Heart left ventricle (tissue), 16 donors: ENCODE measurements at regions not wholly inside any gene's neighbourhood (a gene's known extent, or its start where the extent isn't known, plus 50 kb on each side); places are given as distances from the start of the nearest gene placed in this dataset.

ENCODE experiments used
- ATAC-seq, 4 donors: fragments of 200-7000 bp; cut with Tn5 transposase; one replicate each; pipeline ENCODE4 v1.9.1; 2020 to 2022; ENCODE audit warnings: moderate library complexity in 4 of 4, mild to moderate bottlenecking in 3 of 4, moderate number of reproducible peaks in 1 of 4
- DNase-seq, 5 donors: peaks; one replicate each; pipeline ENCODE4 v3.0.0-alpha.2; 2020
- H3K27ac ChIP-seq, 12 donors: fragments of 200-600 bp; sonication (generic) in 4 of 12; one replicate each; pipeline versions ENCODE4 v1.5.0 to v1.8.0; 2016 to 2022; ENCODE audit warnings: mild to moderate bottlenecking in 2 of 12
- H3K27me3 ChIP-seq, 9 donors: fragments of 200-600 bp; sonication (generic) in 2 of 9; one replicate each; pipeline versions ENCODE4 v1.5.1 to v1.8.0; 2016 to 2022; ENCODE audit warnings: mild to moderate bottlenecking in 3 of 9
- H3K36me3 ChIP-seq, 9 donors: fragments of 200-600 bp; sonication (generic) in 2 of 9; one replicate each; pipeline versions ENCODE4 v1.5.0 to v1.8.0; 2018 to 2022; ENCODE audit warnings: mild to moderate bottlenecking in 2 of 9
- H3K4me1 ChIP-seq, 12 donors: fragments of 200-600 bp; sonication (generic) in 4 of 12; one replicate each; pipeline versions ENCODE4 v1.5.0 to v1.8.0; 2016 to 2022; ENCODE audit warnings: mild to moderate bottlenecking in 3 of 12
- H3K4me3 ChIP-seq, 12 donors: fragments of 200-600 bp; sonication (generic) in 4 of 12; one replicate each; pipeline versions ENCODE4 v1.5.0 to v1.8.0; 2017 to 2022; ENCODE audit warnings: mild to moderate bottlenecking in 9 of 12, moderate library complexity in 4 of 12
- H3K9me3 ChIP-seq, 12 donors: fragments of 200-600 bp; sonication (generic) in 4 of 12; one replicate each; pipeline versions ENCODE4 v1.5.0 to v1.8.0; 2016 to 2022; ENCODE audit warnings: mild to moderate bottlenecking in 1 of 12
- CTCF ChIP-seq, 12 donors: fragments of 200-600 bp; sonication (generic) in 4 of 12; IDR thresholded peaks; one replicate each; pipeline versions ENCODE4 v1.5.0 to v1.8.0; 2018 to 2022; ENCODE audit warnings: antibody characterized with exemption in 12 of 12, mild to moderate bottlenecking in 5 of 12
- POLR2A ChIP-seq, 2 donors: fragments of 450-650 bp; IDR thresholded peaks; one replicate each; pipeline ENCODE4 v1.6.1; 2017; ENCODE audit warnings: antibody characterized with exemption in 2 of 2, mild to moderate bottlenecking in 2 of 2, moderate library complexity in 2 of 2
- WGBS, 4 donors: extraction: QIAGEN DNeasy Blood & Tissue Kit in 2 of 4; methylation state at CpG; one replicate each; pipeline versions ENCODE4 v1.1.5 to v1.1.7; 2013 to 2018; 5-methylcytosine and 5-hydroxymethylcytosine counted together
- intact Hi-C, 10 donors: fragments of 100-400 bp; cut with DNase I; formaldehyde crosslinking; loops; one replicate each; pipeline versions ENCODE4 v1.11.1 to v1.14.2; 2022
- donor health status: ischemic (EF 13 %, LVEDD 7.1; RV severe dilation, severe dysfunction).
- donor health status: healthy with polysubstance abuse.
- donor health status: DM: no; HTN: yes; CAD: no.
- donor health status: DM: no; HTN: no; CAD: no.
- donor health status: ischemic (EF 25% LVEDD 6.9; RV normal size, moderate dysfunction).
- donor health status: ischemic (EF 25% LVEDD 5.7; RV mildly dilated, moderate dysfunction).
- donor health status: healthy.
- donor health status: DM: yes; HTN: yes; CAD: no.
- donor health status: ischemic (EF 35%, LVEDD 5.7; RV mildly dilated, moderate dysfunction).
- donor health status: nonischemic (EF 11% LVEDD 7.7; RV severe dilation, severe dysfunction).
- donor health status: DM: yes; HTN: yes; CAD: no.
- donor health status: PGD.
- donor health status: ischemic (EF 29% LVEDD 5.4; RV normal size, mild dysfunction).
- donor health status: nonischemic (EF 23%, LVEDD 6.1; RV moderate dilation, normal function).

- no peaks in the 10 kb centered on the region for H3K4me1 ChIP-seq
- no peak overlapping the region for H3K27ac ChIP-seq
- DNase-seq (no peak), ATAC-seq (no peak)
- H3K4me3 ChIP-seq = no peak overlapping the region
- WGBS, 4 donors = 87 to 92% (median 89%) methylated on average over 3 of the region's 3 CpGs
- intact Hi-C loops = loop anchor here in 1 of 10 donors (10.0 kb wide), 1 partner anchor 45 kb away; no protein-coding TSS in a partner anchor
- peaks cover 0 to 9% (median 0%) of the 10 kb centered on the region in 12 donors for H3K9me3 ChIP-seq
- H3K27me3 ChIP-seq = no peaks in the 10 kb centered on the region
- H3K36me3 ChIP-seq = no peaks in the 10 kb centered on the region
- TF ChIP-seq CTCF (IDR thresholded peaks at IDR 0.05) (no peak), POLR2A (IDR thresholded peaks at IDR 0.05) (no peak)
Observed at GRCh38 chr17:11029791-11030190, 191.9 kb upstream of the PIRT start.

GRCh38 chr17:11028349-11028748 lies 190.5 kb upstream of the PIRT start:
- Histone ChIP-seq H3K36me3 (no peaks in the 10 kb centered on the region), H3K9me3 (peaks cover 0 to 9% (median 0%) of the 10 kb centered on the region in 12 donors), H3K4me1 (no peaks in the 10 kb centered on the region), H3K27me3 (no peaks in the 10 kb centered on the region), H3K4me3 (no peak overlapping the region), H3K27ac (no peak overlapping the region)
- 69 to 72% (median 70%) methylated on average over 3 of the region's 3 CpGs for WGBS, 4 donors
- TF ChIP-seq CTCF (IDR thresholded peaks at IDR 0.05) (no peak), POLR2A (IDR thresholded peaks at IDR 0.05) (no peak)
- ATAC-seq (no peak), DNase-seq (no peak)
- intact Hi-C loops = no loop called here

DNA sequence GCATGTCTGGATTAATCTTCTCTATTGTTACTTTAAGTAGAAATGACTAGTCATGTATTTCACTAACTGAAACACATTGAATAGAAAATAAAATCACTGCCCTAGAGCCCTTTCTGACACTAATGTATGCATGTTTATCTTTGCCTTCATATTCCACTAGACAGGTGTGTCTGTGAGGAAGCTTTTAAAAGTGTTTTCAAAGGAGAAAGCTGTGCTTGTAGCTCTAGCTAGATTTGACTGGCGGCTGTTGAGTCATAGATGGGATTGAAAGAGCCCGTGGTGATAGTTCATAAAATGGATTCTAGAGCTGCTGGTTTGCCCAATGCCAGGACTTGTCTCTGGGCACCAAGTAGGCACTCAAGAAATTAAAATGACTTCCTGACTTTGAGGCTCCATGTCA lies 189.0 kb upstream of the PIRT start:
- no peak overlapping the region for H3K27ac ChIP-seq
- H3K4me1 ChIP-seq = no peaks in the 10 kb centered on the region
- no peaks in the 10 kb centered on the region for H3K27me3 ChIP-seq
- intact Hi-C loops = no loop called here
- WGBS, 4 donors = 65 to 91% (median 86%) methylated on average over 2 of the region's 2 CpGs
- DNase-seq (no peak), ATAC-seq (no peak)
- TF ChIP-seq CTCF (IDR thresholded peaks at IDR 0.05) (no peak), POLR2A (IDR thresholded peaks at IDR 0.05) (no peak)
- peaks cover 0 to 5% (median 0%) of the 10 kb centered on the region in 12 donors for H3K9me3 ChIP-seq
- H3K4me3 ChIP-seq = no peak overlapping the region
- no peaks in the 10 kb centered on the region for H3K36me3 ChIP-seq

DNA sequence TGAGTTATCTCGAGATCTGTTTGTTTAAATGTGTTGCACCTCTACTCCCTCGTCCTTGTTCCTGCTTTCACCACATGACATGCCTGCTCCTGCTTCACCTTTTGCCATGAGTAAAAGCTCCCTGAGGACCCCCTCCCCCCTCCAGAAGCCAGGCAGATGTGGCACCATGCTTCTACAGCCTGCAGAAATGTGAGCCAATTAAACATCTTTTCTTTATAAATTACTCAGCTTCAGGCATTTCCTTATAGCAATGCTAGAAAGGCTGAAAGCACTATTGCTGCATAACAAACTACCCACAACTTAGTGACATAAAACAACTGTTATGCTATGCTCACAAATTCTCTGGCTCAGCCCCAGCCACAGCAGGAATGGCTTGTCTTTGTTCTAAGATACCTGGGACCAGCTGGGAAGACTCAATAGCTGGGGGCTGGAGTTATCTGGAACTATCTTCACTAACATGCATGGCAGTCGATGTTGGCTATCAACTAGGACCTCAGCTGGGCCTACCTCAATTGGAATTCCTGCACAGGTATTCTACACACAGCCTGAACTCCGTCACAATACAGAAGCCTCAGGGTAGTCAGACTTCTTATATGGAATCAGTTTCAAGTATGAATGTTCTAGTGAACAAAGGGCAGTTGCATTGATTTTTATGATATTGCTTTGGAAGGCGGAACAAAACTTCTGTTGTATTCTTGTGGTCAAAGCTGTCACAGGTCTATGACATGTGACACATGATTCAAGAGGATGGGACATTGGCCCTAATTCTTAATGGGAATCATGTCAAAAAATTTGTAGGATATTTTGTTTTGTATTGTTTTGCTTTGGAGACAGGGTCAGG lies 186.0 kb upstream of the PIRT start:
- Histone ChIP-seq H3K4me1 (no peaks in the 10 kb centered on the region), H3K36me3 (no peaks in the 10 kb centered on the region), H3K27me3 (no peaks in the 10 kb centered on the region), H3K4me3 (no peak overlapping the region), H3K27ac (no peak overlapping the region), H3K9me3 (no peaks in the 10 kb centered on the region)
- ATAC-seq (no peak), DNase-seq (no peak)
- TF ChIP-seq POLR2A (IDR thresholded peaks at IDR 0.05) (no peak), CTCF (IDR thresholded peaks at IDR 0.05) (no peak)
- intact Hi-C loops = no loop called here
- WGBS, 4 donors = 55 to 61% (median 57%) methylated on average over 5 of the region's 5 CpGs
